ENCODE measurements at regions not wholly inside any gene's neighbourhood (a gene's known extent, or its start where the extent isn't known, plus 50 kb on each side); places are given as distances from the start of the nearest gene placed in this dataset.

DNA sequence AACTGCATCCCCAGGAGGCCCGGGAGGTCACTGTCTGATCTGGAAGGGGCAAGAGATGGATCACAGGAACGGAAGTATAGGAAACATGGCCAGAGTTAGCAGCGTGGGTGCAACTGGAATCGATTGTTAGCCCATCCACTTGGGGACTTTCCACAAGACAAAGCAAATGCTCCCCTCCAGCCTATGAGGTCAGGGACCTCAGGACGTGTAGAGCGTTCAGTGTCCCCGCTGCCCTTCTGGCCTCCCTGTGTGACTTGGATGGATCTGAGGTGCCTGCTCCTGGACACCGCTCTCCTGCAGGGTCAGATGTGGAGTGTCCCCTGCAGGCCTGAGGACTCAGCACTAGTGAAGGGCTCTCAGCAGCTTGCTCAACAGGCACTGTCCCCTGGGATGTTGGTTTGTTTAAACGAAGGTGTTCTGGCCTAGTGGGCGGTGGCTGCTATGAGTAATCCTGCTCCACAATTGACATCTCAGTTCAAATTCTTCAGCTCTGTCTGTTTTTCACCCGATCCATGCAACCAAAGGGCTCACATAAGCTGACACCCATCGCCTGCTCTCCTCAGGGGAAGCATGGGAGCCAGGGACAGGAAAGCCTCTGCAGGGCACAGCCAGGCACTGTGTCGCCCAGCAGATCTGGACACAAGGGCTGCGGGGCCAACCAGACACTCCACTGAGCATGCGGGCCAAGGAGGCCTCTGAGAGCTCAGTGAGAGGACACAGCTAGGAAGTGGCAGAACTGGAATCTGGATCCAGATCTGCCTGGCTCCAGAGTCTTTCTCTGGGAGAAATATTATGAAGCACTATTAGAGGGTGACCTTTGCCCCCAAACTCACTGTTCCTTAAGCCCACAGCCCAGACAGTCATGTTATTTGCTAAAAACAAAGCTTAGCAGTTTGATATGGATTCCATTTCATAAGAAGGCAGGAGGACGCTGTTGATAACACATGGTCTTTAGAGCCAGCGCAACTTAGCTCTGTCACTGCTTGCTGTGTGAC lies 78.5 kb downstream of the RHOB start:
- TF ChIP-seq, protein P1, sequence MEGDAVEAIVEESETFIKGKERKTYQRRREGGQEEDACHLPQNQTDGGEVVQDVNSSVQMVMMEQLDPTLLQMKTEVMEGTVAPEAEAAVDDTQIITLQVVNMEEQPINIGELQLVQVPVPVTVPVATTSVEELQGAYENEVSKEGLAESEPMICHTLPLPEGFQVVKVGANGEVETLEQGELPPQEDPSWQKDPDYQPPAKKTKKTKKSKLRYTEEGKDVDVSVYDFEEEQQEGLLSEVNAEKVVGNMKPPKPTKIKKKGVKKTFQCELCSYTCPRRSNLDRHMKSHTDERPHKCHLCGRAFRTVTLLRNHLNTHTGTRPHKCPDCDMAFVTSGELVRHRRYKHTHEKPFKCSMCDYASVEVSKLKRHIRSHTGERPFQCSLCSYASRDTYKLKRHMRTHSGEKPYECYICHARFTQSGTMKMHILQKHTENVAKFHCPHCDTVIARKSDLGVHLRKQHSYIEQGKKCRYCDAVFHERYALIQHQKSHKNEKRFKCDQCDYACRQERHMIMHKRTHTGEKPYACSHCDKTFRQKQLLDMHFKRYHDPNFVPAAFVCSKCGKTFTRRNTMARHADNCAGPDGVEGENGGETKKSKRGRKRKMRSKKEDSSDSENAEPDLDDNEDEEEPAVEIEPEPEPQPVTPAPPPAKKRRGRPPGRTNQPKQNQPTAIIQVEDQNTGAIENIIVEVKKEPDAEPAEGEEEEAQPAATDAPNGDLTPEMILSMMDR (IDR thresholded peaks at IDR 0.05) = no peak
- TF ChIP-seq POLR2A (IDR thresholded peaks at IDR 0.05) = no peak

All from adrenal gland (tissue), 5 donors.